Loucy (cell line): ENCODE measurements at regions not wholly inside any gene's neighbourhood (a gene's known extent, or its start where the extent isn't known, plus 50 kb on each side); places are given as distances from the start of the nearest gene placed in this dataset.

ENCODE experiments used
- EZH2phosphoT487 ChIP-seq: fragments of 200-600 bp; IDR thresholded peaks from 2 replicates; pipeline ENCODE4 v1.6.1; 2018; ENCODE audit warnings: antibody characterized with exemption, mild to moderate bottlenecking, moderate library complexity, borderline replicate concordance
- TF ChIP-seq, protein P1 (sequence below): fragments of 200-600 bp; sonication (generic); conservative IDR thresholded peaks from 2 replicates; pipeline ENCODE4 v1.5.1; 2014; ENCODE audit warnings: mild to moderate bottlenecking, antibody characterized with exemption, low read length

DNA sequence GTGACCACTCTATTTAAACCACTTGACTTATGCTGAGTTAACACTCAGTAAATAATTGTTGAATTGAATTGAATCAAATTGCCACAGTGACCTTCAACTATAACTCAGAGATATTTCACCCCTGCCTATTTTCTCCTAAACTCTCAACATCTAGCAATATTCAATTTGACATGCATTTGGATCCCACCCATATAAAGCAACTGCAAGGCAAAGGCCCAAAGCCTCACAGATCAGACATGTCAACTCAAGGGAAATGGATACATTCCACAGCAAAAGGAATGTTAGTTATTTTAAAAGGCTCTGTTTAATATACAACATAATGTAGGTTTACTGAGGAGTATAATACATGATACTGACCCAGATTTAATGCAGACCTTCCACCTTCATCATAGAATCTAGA lies 107.4 kb downstream of the KCTD12 start:
- TF ChIP-seq, protein P1, sequence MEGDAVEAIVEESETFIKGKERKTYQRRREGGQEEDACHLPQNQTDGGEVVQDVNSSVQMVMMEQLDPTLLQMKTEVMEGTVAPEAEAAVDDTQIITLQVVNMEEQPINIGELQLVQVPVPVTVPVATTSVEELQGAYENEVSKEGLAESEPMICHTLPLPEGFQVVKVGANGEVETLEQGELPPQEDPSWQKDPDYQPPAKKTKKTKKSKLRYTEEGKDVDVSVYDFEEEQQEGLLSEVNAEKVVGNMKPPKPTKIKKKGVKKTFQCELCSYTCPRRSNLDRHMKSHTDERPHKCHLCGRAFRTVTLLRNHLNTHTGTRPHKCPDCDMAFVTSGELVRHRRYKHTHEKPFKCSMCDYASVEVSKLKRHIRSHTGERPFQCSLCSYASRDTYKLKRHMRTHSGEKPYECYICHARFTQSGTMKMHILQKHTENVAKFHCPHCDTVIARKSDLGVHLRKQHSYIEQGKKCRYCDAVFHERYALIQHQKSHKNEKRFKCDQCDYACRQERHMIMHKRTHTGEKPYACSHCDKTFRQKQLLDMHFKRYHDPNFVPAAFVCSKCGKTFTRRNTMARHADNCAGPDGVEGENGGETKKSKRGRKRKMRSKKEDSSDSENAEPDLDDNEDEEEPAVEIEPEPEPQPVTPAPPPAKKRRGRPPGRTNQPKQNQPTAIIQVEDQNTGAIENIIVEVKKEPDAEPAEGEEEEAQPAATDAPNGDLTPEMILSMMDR: no peak
- no peak for TF ChIP-seq EZH2phosphoT487
